T-helper 1 cell treated with Interleukin-12 subunit alpha and Interleukin-12 subunit beta and Interleukin-4 antibody, amounts not matched to agents 30 μg/mL and 1 μg/mL, for 36 hours (primary cell): ENCODE measurements at regions not wholly inside any gene's neighbourhood (a gene's known extent, or its start where the extent isn't known, plus 50 kb on each side); places are given as distances from the start of the nearest gene placed in this dataset.

Source experiments
- H3K27ac Mint-ChIP-seq: one replicate; pipeline ENCODE4 v1.8.0; 2021; ENCODE audit warnings: mild to moderate bottlenecking, mixed read lengths
- H3K27me3 Mint-ChIP-seq: one replicate; pipeline ENCODE4 v1.8.0; 2021; ENCODE audit warnings: low read depth, mixed read lengths
- H3K36me3 Mint-ChIP-seq: one replicate; pipeline ENCODE4 v1.8.0; 2021; ENCODE audit warnings: low read depth, mixed read lengths
- H3K4me1 Mint-ChIP-seq: one replicate; pipeline ENCODE4 v1.8.0; 2021; ENCODE audit warnings: low read depth, mixed read lengths
- H3K4me3 Mint-ChIP-seq: one replicate; pipeline ENCODE4 v1.8.0; 2021; ENCODE audit warnings: mild to moderate bottlenecking, moderate library complexity, mixed read lengths
- H3K9me3 Mint-ChIP-seq: one replicate; pipeline ENCODE4 v1.8.0; 2021; ENCODE audit warnings: mixed read lengths

GRCh38 chr4:27141530-27141929, 280.9 kb downstream of the STIM2 start:
- H3K4me1 Mint-ChIP-seq, result no peaks in the 10 kb centered on the region
- no peak overlapping the region for H3K27ac Mint-ChIP-seq
- H3K4me3 Mint-ChIP-seq, result no peak overlapping the region
- H3K36me3 Mint-ChIP-seq, result no peaks in the 10 kb centered on the region
- no peaks in the 10 kb centered on the region for H3K27me3 Mint-ChIP-seq
- peaks cover 9% of the 10 kb centered on the region for H3K9me3 Mint-ChIP-seq

- peaks cover 16% of the 10 kb centered on the region for H3K9me3 Mint-ChIP-seq
- H3K27ac Mint-ChIP-seq, result no peak overlapping the region
- H3K27me3 Mint-ChIP-seq, result no peaks in the 10 kb centered on the region
- H3K4me1 Mint-ChIP-seq, result no peaks in the 10 kb centered on the region
- no peak overlapping the region for H3K4me3 Mint-ChIP-seq
- H3K36me3 Mint-ChIP-seq, result no peaks in the 10 kb centered on the region
Observed at GRCh38 chr4:27142841-27143240, 282.2 kb downstream of the STIM2 start.

- H3K9me3 Mint-ChIP-seq, result peaks cover 16% of the 10 kb centered on the region
- no peaks in the 10 kb centered on the region for H3K36me3 Mint-ChIP-seq
Observed at GRCh38 chr4:27145597-27145996, 285.0 kb downstream of the STIM2 start.

GRCh38 chr4:27148211-27148895, 287.7 kb downstream of the STIM2 start:
- Mint-ChIP-seq H3K4me1 (no peaks in the 10 kb centered on the region), H3K27ac (no peak overlapping the region), H3K36me3 (no peaks in the 10 kb centered on the region), H3K9me3 (peaks cover 16% of the 10 kb centered on the region), H3K4me3 (no peak overlapping the region), H3K27me3 (no peaks in the 10 kb centered on the region)

More at GRCh38 chr4:27145597-27145996, 285.0 kb downstream of the STIM2 start:
- H3K4me1 Mint-ChIP-seq, result no peaks in the 10 kb centered on the region
- H3K27ac Mint-ChIP-seq, result no peak overlapping the region
- H3K4me3 Mint-ChIP-seq, result no peak overlapping the region
- H3K27me3 Mint-ChIP-seq, result no peaks in the 10 kb centered on the region

- H3K9me3 Mint-ChIP-seq, result peaks cover 16% of the 10 kb centered on the region
- H3K36me3 Mint-ChIP-seq, result no peaks in the 10 kb centered on the region
- H3K27ac Mint-ChIP-seq, result no peak overlapping the region
- H3K27me3 Mint-ChIP-seq, result peaks cover 4% of the 10 kb centered on the region
- no peak overlapping the region for H3K4me3 Mint-ChIP-seq
- no peaks in the 10 kb centered on the region for H3K4me1 Mint-ChIP-seq
Observed at GRCh38 chr4:27149541-27150212, 289.0 kb downstream of the STIM2 start.

- H3K27me3 Mint-ChIP-seq, result peaks cover 4% of the 10 kb centered on the region
- no peaks in the 10 kb centered on the region for H3K36me3 Mint-ChIP-seq
- no peak overlapping the region for H3K27ac Mint-ChIP-seq
- H3K9me3 Mint-ChIP-seq, result no peaks in the 10 kb centered on the region
- H3K4me1 Mint-ChIP-seq, result no peaks in the 10 kb centered on the region
- H3K4me3 Mint-ChIP-seq, result no peak overlapping the region
Observed at GRCh38 chr4:27152703-27153102, 292.1 kb downstream of the STIM2 start.

GRCh38 chr4:27154706-27155105, 294.1 kb downstream of the STIM2 start:
- no peaks in the 10 kb centered on the region for H3K9me3 Mint-ChIP-seq
- no peak overlapping the region for H3K27ac Mint-ChIP-seq
- no peaks in the 10 kb centered on the region for H3K4me1 Mint-ChIP-seq
- H3K27me3 Mint-ChIP-seq, result peaks cover 4% of the 10 kb centered on the region
- H3K36me3 Mint-ChIP-seq, result no peaks in the 10 kb centered on the region
- H3K4me3 Mint-ChIP-seq, result no peak overlapping the region

- no peak overlapping the region for H3K4me3 Mint-ChIP-seq
- no peaks in the 10 kb centered on the region for H3K4me1 Mint-ChIP-seq
- no peak overlapping the region for H3K27ac Mint-ChIP-seq
- H3K36me3 Mint-ChIP-seq, result no peaks in the 10 kb centered on the region
- H3K9me3 Mint-ChIP-seq, result no peaks in the 10 kb centered on the region
- no peaks in the 10 kb centered on the region for H3K27me3 Mint-ChIP-seq
Observed at GRCh38 chr4:27161191-27161590, 300.6 kb downstream of the STIM2 start.

- Mint-ChIP-seq H3K27ac (no peak overlapping the region), H3K27me3 (no peaks in the 10 kb centered on the region), H3K4me1 (no peaks in the 10 kb centered on the region), H3K9me3 (peaks cover 4% of the 10 kb centered on the region), H3K36me3 (no peaks in the 10 kb centered on the region), H3K4me3 (no peak overlapping the region)
Observed at GRCh38 chr4:27168783-27169182, 308.1 kb downstream of the STIM2 start.

- no peaks in the 10 kb centered on the region for H3K27me3 Mint-ChIP-seq
- no peak overlapping the region for H3K4me3 Mint-ChIP-seq
- H3K36me3 Mint-ChIP-seq, result no peaks in the 10 kb centered on the region
- H3K27ac Mint-ChIP-seq, result no peak overlapping the region
- peaks cover 13% of the 10 kb centered on the region for H3K9me3 Mint-ChIP-seq
- no peaks in the 10 kb centered on the region for H3K4me1 Mint-ChIP-seq
Observed at GRCh38 chr4:27173280-27173679, 312.6 kb downstream of the STIM2 start.

GRCh38 chr4:27176400-27176799, 315.8 kb downstream of the STIM2 start:
- Mint-ChIP-seq H3K9me3 (peaks cover 13% of the 10 kb centered on the region), H3K27me3 (no peaks in the 10 kb centered on the region), H3K27ac (no peak overlapping the region), H3K4me3 (no peak overlapping the region), H3K4me1 (no peaks in the 10 kb centered on the region), H3K36me3 (no peaks in the 10 kb centered on the region)

GRCh38 chr4:27176881-27177280, 316.2 kb downstream of the STIM2 start:
- Mint-ChIP-seq H3K27me3 (no peaks in the 10 kb centered on the region), H3K9me3 (peaks cover 9% of the 10 kb centered on the region), H3K4me1 (no peaks in the 10 kb centered on the region), H3K4me3 (no peak overlapping the region), H3K36me3 (no peaks in the 10 kb centered on the region), H3K27ac (no peak overlapping the region)

- Mint-ChIP-seq H3K4me1 (no peaks in the 10 kb centered on the region), H3K4me3 (no peak overlapping the region), H3K27ac (no peak overlapping the region), H3K27me3 (no peaks in the 10 kb centered on the region), H3K9me3 (peaks cover 9% of the 10 kb centered on the region), H3K36me3 (no peaks in the 10 kb centered on the region)
Observed at GRCh38 chr4:27178061-27178460, 317.4 kb downstream of the STIM2 start.

- no peak overlapping the region for H3K4me3 Mint-ChIP-seq
- no peaks in the 10 kb centered on the region for H3K4me1 Mint-ChIP-seq
- no peaks in the 10 kb centered on the region for H3K9me3 Mint-ChIP-seq
Observed at GRCh38 chr4:27181693-27182092, 321.1 kb downstream of the STIM2 start.

GRCh38 chr4:27182211-27182610, 321.6 kb downstream of the STIM2 start:
- Mint-ChIP-seq H3K4me3 (no peak overlapping the region), H3K36me3 (no peaks in the 10 kb centered on the region), H3K27ac (no peak overlapping the region), H3K27me3 (no peaks in the 10 kb centered on the region), H3K9me3 (no peaks in the 10 kb centered on the region), H3K4me1 (no peaks in the 10 kb centered on the region)

More at GRCh38 chr4:27181693-27182092, 321.1 kb downstream of the STIM2 start:
- Mint-ChIP-seq H3K27ac (no peak overlapping the region), H3K36me3 (no peaks in the 10 kb centered on the region), H3K27me3 (no peaks in the 10 kb centered on the region)
